ENCODE measurements at regions not wholly inside any gene's neighbourhood (a gene's known extent, or its start where the extent isn't known, plus 50 kb on each side); places are given as distances from the start of the nearest gene placed in this dataset.

DNA sequence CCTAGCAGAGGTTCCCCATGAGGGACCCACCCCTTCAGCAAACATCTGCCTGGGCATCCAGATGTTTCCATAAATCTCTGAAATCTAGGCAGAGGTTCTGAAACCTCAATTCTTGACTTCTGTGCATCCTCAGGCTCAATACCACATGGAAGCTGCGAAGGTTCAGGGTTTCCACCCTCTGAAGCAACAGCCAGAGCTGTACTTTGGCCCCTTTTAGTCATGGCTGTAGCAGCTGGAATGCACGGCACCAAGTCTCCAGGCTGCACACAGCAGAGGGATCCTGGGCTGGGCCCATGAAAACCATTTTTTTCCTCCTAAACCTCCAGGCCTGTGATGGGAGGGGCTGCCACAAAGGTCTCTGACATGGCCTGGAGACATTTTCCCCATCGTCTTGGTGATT is 93.0 kb upstream of the FIGN start (continued):
- TF ChIP-seq, protein P1, sequence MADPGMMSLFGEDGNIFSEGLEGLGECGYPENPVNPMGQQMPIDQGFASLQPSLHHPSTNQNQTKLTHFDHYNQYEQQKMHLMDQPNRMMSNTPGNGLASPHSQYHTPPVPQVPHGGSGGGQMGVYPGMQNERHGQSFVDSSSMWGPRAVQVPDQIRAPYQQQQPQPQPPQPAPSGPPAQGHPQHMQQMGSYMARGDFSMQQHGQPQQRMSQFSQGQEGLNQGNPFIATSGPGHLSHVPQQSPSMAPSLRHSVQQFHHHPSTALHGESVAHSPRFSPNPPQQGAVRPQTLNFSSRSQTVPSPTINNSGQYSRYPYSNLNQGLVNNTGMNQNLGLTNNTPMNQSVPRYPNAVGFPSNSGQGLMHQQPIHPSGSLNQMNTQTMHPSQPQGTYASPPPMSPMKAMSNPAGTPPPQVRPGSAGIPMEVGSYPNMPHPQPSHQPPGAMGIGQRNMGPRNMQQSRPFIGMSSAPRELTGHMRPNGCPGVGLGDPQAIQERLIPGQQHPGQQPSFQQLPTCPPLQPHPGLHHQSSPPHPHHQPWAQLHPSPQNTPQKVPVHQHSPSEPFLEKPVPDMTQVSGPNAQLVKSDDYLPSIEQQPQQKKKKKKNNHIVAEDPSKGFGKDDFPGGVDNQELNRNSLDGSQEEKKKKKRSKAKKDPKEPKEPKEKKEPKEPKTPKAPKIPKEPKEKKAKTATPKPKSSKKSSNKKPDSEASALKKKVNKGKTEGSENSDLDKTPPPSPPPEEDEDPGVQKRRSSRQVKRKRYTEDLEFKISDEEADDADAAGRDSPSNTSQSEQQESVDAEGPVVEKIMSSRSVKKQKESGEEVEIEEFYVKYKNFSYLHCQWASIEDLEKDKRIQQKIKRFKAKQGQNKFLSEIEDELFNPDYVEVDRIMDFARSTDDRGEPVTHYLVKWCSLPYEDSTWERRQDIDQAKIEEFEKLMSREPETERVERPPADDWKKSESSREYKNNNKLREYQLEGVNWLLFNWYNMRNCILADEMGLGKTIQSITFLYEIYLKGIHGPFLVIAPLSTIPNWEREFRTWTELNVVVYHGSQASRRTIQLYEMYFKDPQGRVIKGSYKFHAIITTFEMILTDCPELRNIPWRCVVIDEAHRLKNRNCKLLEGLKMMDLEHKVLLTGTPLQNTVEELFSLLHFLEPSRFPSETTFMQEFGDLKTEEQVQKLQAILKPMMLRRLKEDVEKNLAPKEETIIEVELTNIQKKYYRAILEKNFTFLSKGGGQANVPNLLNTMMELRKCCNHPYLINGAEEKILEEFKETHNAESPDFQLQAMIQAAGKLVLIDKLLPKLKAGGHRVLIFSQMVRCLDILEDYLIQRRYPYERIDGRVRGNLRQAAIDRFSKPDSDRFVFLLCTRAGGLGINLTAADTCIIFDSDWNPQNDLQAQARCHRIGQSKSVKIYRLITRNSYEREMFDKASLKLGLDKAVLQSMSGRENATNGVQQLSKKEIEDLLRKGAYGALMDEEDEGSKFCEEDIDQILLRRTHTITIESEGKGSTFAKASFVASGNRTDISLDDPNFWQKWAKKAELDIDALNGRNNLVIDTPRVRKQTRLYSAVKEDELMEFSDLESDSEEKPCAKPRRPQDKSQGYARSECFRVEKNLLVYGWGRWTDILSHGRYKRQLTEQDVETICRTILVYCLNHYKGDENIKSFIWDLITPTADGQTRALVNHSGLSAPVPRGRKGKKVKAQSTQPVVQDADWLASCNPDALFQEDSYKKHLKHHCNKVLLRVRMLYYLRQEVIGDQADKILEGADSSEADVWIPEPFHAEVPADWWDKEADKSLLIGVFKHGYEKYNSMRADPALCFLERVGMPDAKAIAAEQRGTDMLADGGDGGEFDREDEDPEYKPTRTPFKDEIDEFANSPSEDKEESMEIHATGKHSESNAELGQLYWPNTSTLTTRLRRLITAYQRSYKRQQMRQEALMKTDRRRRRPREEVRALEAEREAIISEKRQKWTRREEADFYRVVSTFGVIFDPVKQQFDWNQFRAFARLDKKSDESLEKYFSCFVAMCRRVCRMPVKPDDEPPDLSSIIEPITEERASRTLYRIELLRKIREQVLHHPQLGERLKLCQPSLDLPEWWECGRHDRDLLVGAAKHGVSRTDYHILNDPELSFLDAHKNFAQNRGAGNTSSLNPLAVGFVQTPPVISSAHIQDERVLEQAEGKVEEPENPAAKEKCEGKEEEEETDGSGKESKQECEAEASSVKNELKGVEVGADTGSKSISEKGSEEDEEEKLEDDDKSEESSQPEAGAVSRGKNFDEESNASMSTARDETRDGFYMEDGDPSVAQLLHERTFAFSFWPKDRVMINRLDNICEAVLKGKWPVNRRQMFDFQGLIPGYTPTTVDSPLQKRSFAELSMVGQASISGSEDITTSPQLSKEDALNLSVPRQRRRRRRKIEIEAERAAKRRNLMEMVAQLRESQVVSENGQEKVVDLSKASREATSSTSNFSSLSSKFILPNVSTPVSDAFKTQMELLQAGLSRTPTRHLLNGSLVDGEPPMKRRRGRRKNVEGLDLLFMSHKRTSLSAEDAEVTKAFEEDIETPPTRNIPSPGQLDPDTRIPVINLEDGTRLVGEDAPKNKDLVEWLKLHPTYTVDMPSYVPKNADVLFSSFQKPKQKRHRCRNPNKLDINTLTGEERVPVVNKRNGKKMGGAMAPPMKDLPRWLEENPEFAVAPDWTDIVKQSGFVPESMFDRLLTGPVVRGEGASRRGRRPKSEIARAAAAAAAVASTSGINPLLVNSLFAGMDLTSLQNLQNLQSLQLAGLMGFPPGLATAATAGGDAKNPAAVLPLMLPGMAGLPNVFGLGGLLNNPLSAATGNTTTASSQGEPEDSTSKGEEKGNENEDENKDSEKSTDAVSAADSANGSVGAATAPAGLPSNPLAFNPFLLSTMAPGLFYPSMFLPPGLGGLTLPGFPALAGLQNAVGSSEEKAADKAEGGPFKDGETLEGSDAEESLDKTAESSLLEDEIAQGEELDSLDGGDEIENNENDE (IDR thresholded peaks at IDR 0.05; ENCODE audit: insufficient replicate concordance, low read length): no peak
- TF ChIP-seq POLR2A (IDR thresholded peaks at IDR 0.05; ENCODE audit: control extremely low read depth in 1 of 2, low read depth in 2 of 2, low read length in 2 of 2) (no peak), CREB1 (IDR thresholded peaks at IDR 0.05) (no peak), NRF1 (IDR thresholded peaks at IDR 0.05; ENCODE audit: low read depth, low read length) (no peak), JUN (IDR thresholded peaks at IDR 0.05; ENCODE audit: low read depth, low read length) (no peak)
- TF ChIP-seq, protein P2, sequence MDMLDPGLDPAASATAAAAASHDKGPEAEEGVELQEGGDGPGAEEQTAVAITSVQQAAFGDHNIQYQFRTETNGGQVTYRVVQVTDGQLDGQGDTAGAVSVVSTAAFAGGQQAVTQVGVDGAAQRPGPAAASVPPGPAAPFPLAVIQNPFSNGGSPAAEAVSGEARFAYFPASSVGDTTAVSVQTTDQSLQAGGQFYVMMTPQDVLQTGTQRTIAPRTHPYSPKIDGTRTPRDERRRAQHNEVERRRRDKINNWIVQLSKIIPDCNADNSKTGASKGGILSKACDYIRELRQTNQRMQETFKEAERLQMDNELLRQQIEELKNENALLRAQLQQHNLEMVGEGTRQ (IDR thresholded peaks at IDR 0.05; ENCODE audit: low read length): no peak

All from H1 (cell line).